ENCODE measurements at regions not wholly inside any gene's neighbourhood (a gene's known extent, or its start where the extent isn't known, plus 50 kb on each side); places are given as distances from the start of the nearest gene placed in this dataset.

DNA sequence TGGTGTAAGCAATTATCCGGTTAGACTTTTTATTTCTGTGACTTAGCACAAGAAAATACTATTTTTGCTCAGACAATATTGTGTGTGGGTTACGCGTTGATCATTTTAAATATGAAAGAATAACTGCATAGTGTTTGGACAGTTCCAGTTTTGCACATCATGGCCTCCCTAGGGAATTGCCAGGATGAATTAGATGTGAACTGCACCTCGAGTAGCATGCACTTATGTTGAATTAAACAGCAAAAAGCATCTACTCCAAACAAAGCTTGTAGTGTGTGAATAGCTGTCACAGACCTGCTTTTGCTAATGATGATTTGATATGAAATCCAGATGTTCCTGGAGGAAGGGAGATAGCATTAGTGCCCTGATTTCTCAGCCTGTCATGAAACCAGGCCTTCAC, 184.8 kb upstream of the NLGN4Y start:
- DNase-seq (ENCODE audit: low read depth in 1 of 2, low spot score in 1 of 2) (no peak), FAIRE-seq (no peak), ATAC-seq (no peak)
- TF ChIP-seq HDAC2 (IDR thresholded peaks at IDR 0.05) (no peak), RFX5 (IDR thresholded peaks at IDR 0.05) (no peak), POLR2AphosphoS2 (conservative IDR thresholded peaks at IDR 0.05; ENCODE audit: low read length) (no peak), FOSB (CRISPR knock-in tag; IDR thresholded peaks at IDR 0.05) (no peak), CEBPB (IDR thresholded peaks at IDR 0.05) (no peak), ESRRA (IDR thresholded peaks at IDR 0.05; ENCODE audit: borderline replicate concordance, low read length) (no peak), JUN (IDR thresholded peaks at IDR 0.05) (no peak), ZFP36 (IDR thresholded peaks at IDR 0.05; ENCODE audit: borderline replicate concordance, partially characterized antibody) (no peak), KDM5A (IDR thresholded peaks at IDR 0.05) (no peak), HOXB5 (CRISPR knock-in tag; IDR thresholded peaks at IDR 0.05) (no peak), MAZ (IDR thresholded peaks at IDR 0.05; ENCODE audit: borderline replicate concordance, low read depth, low read length) (no peak), RNF2 (IDR thresholded peaks at IDR 0.05; ENCODE audit: borderline replicate concordance, low read depth) (no peak), RARB (CRISPR knock-in tag; IDR thresholded peaks at IDR 0.05) (no peak)
- TF ChIP-seq, protein P1, sequence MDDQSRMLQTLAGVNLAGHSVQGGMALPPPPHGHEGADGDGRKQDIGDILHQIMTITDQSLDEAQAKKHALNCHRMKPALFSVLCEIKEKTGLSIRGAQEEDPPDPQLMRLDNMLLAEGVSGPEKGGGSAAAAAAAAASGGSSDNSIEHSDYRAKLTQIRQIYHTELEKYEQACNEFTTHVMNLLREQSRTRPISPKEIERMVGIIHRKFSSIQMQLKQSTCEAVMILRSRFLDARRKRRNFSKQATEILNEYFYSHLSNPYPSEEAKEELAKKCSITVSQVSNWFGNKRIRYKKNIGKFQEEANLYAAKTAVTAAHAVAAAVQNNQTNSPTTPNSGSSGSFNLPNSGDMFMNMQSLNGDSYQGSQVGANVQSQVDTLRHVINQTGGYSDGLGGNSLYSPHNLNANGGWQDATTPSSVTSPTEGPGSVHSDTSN (IDR thresholded peaks at IDR 0.05) = no peak
- TF ChIP-seq, protein P2, sequence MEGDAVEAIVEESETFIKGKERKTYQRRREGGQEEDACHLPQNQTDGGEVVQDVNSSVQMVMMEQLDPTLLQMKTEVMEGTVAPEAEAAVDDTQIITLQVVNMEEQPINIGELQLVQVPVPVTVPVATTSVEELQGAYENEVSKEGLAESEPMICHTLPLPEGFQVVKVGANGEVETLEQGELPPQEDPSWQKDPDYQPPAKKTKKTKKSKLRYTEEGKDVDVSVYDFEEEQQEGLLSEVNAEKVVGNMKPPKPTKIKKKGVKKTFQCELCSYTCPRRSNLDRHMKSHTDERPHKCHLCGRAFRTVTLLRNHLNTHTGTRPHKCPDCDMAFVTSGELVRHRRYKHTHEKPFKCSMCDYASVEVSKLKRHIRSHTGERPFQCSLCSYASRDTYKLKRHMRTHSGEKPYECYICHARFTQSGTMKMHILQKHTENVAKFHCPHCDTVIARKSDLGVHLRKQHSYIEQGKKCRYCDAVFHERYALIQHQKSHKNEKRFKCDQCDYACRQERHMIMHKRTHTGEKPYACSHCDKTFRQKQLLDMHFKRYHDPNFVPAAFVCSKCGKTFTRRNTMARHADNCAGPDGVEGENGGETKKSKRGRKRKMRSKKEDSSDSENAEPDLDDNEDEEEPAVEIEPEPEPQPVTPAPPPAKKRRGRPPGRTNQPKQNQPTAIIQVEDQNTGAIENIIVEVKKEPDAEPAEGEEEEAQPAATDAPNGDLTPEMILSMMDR (IDR thresholded peaks at IDR 0.05) = no peak
- TF ChIP-seq, protein P3, sequence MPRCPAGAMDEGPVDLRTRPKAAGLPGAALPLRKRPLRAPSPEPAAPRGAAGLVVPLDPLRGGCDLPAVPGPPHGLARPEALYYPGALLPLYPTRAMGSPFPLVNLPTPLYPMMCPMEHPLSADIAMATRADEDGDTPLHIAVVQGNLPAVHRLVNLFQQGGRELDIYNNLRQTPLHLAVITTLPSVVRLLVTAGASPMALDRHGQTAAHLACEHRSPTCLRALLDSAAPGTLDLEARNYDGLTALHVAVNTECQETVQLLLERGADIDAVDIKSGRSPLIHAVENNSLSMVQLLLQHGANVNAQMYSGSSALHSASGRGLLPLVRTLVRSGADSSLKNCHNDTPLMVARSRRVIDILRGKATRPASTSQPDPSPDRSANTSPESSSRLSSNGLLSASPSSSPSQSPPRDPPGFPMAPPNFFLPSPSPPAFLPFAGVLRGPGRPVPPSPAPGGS (IDR thresholded peaks at IDR 0.05) = no peak
- TF ChIP-seq, protein P4, sequence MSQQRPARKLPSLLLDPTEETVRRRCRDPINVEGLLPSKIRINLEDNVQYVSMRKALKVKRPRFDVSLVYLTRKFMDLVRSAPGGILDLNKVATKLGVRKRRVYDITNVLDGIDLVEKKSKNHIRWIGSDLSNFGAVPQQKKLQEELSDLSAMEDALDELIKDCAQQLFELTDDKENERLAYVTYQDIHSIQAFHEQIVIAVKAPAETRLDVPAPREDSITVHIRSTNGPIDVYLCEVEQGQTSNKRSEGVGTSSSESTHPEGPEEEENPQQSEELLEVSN (IDR thresholded peaks at IDR 0.05; ENCODE audit: borderline replicate concordance, low read depth) = no peak
- TF ChIP-seq, protein P5, sequence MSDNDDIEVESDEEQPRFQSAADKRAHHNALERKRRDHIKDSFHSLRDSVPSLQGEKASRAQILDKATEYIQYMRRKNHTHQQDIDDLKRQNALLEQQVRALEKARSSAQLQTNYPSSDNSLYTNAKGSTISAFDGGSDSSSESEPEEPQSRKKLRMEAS (IDR thresholded peaks at IDR 0.05) = no peak
- no peaks in the 10 kb centered on the region for H3K9me3 ChIP-seq
- H3K4me2 ChIP-seq = no peak overlapping the region
- ChIA-PET CTCF (no interaction called here), POLR2A (no interaction called here)
- H3K4me3 ChIP-seq = no peak overlapping the region
- H3K27ac ChIP-seq = no peak overlapping the region
- 67% methylated on average over 4 of the region's 4 CpGs for WGBS (ENCODE audit: missing lambda C conversion rate)
- H3K4me1 ChIP-seq = no peaks in the 10 kb centered on the region

DNA sequence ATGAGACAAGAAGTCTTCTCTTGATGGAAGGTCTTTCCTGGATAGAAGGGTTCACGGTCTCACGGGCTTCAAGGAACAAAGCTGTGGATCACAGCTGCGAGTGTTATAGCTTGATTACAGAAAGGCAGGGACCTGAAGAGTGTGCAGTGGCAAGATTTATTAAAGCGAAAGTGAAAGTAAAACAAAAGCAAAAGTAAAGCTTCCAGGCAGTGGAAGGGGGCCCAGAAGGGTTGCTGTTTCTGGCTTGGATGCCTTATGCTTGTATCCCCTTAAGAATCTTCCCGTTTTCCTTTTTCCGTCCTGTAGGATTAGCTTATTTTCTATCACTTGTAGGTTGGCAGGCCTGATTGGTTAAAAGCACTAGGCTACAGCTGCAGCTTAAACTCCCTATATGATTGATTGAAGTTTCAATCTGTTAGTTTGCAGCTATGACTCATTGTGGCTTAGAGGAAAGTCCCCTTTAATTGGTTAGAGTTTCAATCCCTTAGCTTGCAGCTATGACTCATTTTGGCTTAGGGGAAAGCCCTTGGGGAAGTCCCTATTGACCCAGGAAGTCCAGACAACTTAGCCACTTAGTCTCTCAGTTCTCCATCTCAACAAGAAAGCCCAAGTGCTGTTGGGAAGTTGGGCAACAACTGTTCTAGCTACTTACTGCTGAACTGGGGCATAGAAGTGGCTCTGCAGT, 183.7 kb upstream of the NLGN4Y start:
- FAIRE-seq = no peak
- ATAC-seq = no peak
- CTCF ChIA-PET = no interaction called here
- POLR2A ChIA-PET = no interaction called here
- Histone ChIP-seq H3K9me3 (no peaks in the 10 kb centered on the region), H3K4me2 (peak overlapping the region; percentile 26; the same call in 2 of the 3 replicates), H3K4me1 (no peaks in the 10 kb centered on the region), H3K27ac (no peak overlapping the region), H3K4me3 (no peak overlapping the region)
- 14% methylated on average over 3 of the region's 6 CpGs for WGBS (ENCODE audit: missing lambda C conversion rate)
- TF ChIP-seq FOSL2 (IDR thresholded peaks at IDR 0.05) (no peak), FOSL2 (CRISPR knock-in tag; IDR thresholded peaks at IDR 0.05) (peak; percentile 64), FOSB (CRISPR knock-in tag; IDR thresholded peaks at IDR 0.05) (no peak), TFCP2L1 (CRISPR knock-in tag; IDR thresholded peaks at IDR 0.05) (no peak), ESRRA (IDR thresholded peaks at IDR 0.05; ENCODE audit: borderline replicate concordance, low read length) (no peak)
- peak in 1 of 2 experiments; percentile 63 for DNase-seq (ENCODE audit: low read depth in 1 of 2, low spot score in 1 of 2)
